ACHN (cell line): ENCODE measurements at regions not wholly inside any gene's neighbourhood (a gene's known extent, or its start where the extent isn't known, plus 50 kb on each side); places are given as distances from the start of the nearest gene placed in this dataset.
"Not testable (repeated sequence)": the region's sequence is repeated elsewhere in the genome, so short reads cannot be mapped to it uniquely, and the experiment has no call there.

Experiments
- DNase-seq: peaks from one replicate; pipeline ENCODE4 v3.0.0-alpha.2; 2015
- in situ Hi-C: cut with HindIII; loops from 2 replicates; pipeline ENCODE4 v1.10.0; 2017; ENCODE audit warnings: low sequenced_read_pairs, low pct_ligation_motif_present, low pct_unique_long_range_greater_than_20kb

DNA sequence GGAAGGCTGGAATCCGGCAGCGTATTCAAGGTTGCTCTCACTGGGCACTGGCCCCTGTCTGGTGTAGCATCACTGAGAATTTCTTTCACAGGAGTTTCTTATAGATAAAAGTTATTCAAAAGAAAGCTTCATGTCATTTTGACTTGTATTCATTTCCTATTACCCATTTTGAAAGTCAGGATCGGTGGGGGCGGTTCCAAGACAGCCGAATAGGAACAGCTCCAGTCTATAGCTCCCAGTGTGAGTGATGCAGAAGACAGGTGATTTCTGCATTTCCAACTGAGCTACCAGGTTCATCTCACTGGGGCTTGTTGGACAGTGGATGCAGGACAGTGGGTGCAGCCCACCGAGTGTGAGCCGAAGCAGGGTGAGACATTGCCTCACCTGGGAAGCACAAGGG is 51.5 kb upstream of the CDC42EP3 start:
- DNase-seq, in situ Hi-C loops: not testable (repeated sequence)

DNA sequence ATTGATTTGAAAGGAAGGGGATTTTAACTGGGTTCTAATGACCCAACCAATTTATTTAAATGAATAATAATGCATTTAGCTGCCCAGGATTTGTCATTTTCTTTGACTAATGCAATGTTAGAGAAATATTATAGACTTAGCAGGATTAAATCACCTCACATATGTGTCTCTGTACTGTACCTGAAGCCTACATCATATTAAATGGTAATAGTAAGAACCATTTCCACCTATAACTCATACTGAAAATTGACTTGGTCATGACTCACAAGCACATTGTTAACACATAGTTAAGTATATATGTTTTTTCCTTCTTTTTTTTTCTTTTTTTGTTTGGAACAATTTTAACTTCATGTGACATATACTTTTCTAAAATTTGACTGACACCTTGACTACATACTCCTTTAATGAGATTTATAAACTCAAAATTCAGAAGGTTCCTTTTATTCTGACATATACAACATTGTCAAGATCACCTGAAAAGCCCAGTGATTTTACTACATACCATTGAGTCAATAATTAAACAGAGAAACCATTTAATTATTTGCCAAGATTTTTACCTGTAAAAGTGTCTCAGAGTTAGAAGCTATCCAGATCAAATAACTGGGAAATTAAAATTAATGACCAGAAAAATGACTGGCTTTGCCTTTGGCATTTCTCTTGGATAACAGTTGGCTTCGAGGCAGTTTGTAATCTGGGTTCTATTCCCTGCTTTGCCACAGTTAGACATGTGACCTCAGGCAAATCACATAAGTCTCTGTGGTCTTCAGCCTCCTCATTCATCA is 58.8 kb upstream of the CDC42EP3 start:
- DNase-seq = no peak
- in situ Hi-C loops = no loop called here

DNA sequence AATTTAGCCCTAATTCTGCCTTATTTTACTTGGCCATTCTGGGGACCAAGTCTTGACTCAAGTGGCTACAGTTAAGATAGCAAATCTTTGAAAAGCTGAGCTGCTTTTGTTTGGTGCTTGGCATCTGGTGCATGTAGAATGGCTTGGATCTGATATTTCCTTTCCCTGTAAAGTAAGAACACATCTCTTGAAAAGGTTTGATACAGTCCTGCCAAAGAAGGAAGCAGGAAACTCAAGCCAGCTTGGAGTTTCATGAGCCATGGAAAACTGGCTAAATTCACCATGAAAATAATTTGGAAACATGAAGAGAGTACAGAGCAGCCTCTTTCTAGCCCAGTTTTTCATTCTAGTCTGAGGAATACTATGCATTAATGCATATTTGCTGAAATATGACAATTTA is 61.0 kb upstream of the CDC42EP3 start:
- DNase-seq, in situ Hi-C loops: not testable (repeated sequence)

DNA sequence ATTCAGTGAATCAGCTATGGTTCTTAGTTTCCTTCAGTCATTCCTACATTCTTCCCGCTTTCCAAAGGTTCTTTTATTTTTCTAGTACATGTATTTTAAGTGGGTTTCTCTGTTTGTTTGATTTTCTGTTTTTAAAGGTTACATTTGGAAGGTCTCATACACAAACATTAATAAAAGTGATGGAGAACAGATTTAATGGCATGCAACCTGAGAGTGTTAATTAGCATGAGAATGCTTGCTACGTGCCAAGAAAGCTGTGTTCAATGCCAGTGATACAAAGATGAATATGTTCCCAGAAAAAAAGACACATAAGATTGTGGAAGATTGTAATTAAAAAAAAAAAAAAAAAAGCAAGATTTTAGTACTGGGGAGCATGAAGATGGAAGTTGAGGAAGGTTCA is 61.8 kb upstream of the CDC42EP3 start:
- no peak for DNase-seq
- in situ Hi-C loops = no loop called here

DNA sequence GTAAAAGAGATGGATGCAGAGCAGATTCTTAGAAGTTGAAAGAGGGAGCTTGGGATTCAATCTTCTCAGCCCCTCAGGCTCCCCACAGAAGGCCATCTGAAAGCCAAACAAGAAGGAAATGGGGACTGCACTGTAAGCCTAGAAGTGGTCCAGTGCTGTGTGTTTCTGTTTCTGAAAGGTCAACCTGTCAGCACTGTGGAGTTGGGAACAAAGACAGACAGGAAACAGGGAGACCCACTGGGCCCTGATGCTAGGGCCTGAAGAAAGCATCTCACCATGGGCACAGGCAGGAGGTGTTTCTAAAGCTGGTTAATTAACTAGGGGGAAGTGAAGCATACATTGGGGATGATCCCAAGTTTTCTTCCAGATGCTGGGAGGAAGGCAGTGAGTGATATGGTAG is 62.5 kb upstream of the CDC42EP3 start:
- in situ Hi-C loops, DNase-seq: not testable (repeated sequence)

DNA sequence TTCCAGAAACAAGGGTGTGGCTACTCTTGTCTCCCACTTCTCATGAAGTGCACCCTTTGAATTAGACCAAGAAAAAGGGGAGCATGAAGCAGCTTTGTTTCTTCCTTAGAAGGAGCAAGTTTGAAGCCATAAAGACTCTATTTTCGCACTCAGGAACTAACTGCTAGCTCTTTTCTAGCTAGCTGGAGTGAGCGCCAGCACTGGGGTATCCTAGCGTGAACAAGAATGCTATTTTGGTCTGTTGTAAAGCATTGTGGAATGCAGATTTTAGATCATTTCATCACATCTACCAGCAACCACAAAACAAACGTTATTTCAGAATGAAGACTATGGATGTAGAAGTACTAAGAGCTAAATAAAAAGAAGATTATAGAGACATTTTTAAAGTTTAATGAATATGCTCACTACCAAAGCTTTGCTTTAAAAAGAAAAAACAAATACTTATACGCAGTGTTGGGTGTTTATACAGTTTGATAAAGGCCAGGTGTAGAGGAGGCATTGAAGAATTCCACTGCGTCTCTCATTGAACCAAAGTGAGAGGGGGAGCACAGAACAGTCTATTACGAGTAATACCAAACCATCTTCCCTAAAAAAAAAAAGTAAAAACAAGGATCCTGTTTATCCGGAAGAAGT is 63.6 kb upstream of the CDC42EP3 start:
- DNase-seq = peak; percentile 22
- in situ Hi-C loops = not testable (repeated sequence)

DNA sequence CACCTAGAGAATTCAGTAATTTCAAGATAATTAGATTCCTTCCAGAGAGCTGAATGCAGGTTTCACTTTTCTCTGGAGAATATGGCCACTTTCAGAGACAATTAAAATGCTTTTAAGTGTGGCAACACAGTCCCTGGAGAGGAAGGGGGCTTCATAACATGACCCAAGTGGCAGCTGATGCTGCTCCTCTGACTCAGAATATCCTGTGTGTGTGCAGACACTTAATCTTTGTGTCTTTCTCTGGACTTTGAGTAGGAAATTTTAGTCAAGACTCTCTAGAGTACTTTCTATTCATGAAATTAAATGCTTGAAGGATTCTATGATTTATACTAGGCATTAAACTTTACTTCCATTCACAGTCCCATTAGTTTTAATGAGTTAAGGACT is 64.1 kb upstream of the CDC42EP3 start:
- DNase-seq, in situ Hi-C loops: not testable (repeated sequence)

DNA sequence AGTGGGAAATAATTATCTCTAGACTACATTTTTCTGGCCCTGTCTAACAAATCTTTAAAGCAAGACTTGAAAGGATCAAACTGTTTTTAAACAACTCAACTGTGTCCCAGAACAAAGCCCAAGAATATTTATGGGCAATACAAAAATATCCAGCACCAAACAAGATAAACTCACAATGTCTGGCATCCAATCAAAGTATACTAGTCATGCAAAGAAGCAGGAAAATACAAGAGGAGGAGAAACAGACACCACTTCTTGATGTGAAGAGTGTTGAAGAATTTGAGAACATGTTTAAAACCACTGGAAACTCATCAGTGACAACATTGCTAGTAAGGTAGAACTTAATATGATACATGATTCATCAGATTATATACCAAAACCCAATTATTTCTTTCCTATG is 66.1 kb upstream of the CDC42EP3 start:
- in situ Hi-C loops = no loop called here

DNA sequence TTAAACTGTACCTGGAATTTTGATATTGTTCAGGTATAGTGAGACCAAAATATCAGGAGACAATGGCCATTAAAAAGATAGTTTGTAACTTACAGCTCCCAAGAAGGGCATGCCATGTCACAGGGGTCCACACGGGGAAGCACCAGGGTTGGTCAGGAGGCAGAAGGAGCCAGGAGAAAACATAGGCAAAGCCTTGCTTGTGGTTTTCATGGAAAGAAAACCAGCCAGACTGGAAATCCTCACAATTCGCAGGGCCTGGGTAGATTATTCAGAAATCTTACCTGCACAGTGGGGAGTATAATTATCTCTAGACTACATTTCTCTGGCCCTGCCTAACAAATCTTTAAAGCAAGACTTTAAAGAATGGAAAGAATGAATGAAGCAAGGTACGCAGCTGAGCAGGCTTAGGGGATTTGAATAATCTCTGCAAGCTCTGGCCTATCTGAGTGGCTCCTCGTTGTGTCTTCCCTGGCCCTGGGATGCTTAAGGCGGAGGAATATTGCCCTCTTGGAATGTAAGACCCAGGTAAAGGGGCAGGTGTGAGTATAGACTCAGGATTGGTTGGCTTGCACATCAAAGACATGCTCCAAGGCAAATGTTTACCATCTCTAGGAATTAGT is 66.9 kb upstream of the CDC42EP3 start:
- DNase-seq = no peak
- in situ Hi-C loops = no loop called here

More for the DNA sequence above, 66.1 kb upstream of the CDC42EP3 start:
- DNase-seq = no peak

DNA sequence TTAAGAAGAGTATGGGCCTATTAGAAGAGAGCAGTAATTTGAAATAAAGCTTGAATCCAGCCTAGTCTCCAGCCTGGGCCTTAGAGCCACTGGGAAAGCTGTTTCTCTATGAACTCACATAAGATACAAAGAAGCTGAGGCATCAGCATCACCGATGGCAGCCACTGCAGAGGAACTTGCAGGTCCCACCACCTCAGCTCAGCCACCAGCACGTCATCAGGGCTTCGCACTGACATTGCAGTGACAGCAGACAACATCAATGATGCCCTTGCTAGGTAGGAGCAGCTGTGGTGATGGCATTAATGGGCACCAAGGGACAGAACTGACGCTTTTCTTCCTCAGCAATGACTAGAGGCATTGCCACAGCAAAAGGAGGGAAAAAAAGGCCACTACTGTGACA is 67.7 kb upstream of the CDC42EP3 start:
- DNase-seq = no peak
- in situ Hi-C loops = no loop called here

DNA sequence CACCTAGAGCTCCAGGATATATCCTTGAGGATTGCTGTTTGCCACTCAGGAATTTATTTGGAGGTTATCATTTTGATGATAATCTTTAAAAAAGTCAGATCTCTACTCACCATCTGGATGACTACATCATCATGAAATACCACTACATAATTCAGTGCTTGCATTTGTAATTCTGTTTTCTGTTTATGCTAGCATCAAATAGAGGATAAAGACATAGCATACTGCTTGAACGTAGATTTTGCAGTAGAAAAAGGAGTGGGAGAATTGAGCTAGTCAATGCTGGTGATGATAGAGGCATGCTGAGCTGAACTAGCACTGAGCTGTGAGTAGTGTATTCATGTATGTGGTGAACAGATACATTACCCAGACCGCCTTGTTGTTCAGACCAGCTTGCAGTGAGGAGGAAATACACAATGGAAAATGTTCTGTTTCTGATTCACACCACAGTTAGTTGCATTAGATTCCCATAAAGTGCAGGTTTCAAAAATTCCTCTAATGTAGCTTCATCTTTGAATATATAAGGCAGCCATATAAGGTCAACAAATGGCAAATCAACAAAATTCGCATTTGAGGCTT is 68.8 kb upstream of the CDC42EP3 start:
- no peak for DNase-seq
- in situ Hi-C loops = no loop called here

DNA sequence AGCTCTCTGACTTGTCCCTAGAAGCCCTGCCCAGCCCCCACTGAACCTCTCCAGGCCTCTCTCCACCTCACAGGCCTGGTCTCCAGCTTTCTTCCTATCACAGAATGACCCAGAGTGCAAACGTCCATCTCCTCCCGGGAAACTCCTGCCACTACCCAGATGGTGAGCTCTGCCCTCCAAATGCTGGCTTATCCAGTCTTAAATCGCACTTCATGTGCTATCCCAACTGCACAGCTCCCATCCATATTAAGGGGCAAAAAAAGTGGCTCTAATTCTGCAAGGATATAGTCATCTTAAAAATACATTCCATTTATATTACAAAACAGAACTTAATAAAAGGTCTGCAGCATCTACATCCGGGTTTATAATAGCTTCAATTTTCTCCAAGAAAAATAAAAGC is 70.8 kb upstream of the CDC42EP3 start:
- DNase-seq = no peak
- in situ Hi-C loops = no loop called here

DNA sequence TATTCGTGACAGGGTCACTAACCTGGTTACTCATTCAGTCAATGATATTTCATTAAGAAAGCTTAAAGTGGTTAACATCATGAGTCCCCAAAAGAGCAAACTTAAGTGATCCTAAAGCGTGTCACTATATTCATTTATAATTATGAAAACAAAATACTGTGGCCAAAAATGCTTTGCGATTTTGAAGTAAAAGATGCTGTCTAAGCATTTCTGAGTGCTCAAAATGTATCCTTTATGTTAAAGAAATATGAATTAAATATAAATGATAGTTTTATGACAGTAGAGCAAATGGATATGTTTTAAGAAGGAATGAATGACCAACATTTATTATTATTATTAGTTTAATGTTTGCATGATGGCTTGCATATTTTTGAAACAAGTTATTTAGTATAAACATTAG is 72.6 kb upstream of the CDC42EP3 start:
- in situ Hi-C loops = no loop called here
- no peak for DNase-seq

DNA sequence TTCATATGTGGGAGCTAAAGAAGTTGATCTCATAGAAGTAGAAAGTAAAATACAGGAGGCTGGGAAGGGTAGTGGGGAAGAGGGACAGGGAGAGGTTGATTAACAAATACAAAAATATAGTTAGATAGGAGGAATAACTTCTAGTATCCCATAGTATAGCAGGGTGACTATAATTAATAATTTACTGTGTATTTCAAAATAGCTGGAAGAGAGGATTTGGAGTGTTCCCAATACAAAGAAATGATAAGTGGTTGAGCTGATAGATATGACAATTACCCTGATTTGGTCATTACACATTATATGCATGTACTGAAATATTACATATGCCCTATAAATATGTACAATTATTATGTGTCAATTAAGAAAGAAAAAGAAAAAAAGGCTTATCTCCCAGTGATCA is 73.5 kb upstream of the CDC42EP3 start:
- DNase-seq, in situ Hi-C loops: not testable (repeated sequence)

DNA sequence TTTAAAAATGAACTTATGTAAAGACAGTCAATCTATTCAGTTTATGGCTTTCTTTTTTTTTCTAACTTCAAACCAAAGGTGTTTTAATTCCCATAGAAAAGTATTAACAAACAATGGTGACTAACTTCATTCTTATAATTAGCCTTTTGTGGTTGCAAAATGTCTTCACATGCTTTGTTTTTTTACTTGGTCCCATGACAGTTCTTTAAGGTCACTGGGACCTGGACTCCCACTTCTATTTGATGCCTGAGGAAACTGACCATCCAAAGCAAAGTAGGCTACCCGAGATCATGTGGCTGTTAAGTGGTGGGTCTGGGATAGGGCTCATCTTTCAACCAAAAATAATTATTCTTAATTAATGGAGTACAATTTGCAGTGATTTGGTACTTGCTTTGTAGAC is 74.6 kb upstream of the CDC42EP3 start:
- DNase-seq, in situ Hi-C loops: not testable (repeated sequence)

DNA sequence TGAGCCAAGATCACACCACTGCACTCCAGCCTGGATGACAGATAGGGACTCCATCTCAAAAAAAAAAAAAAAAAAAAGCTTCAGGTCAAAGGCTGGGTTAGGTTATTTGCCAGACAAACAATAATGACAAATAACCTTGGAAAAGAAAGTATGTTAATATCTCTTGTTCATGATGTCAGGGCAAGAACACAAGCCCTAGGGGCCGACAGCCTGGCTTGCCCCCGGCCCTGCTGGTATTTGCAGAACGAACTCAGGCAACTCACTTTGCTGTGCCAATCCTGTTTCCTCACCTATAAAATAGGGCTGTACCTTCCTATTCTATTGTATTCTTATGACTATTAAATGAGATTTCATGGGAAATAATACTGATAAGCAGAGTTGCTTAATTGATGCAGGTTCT is 75.4 kb upstream of the CDC42EP3 start:
- DNase-seq = no peak
- in situ Hi-C loops = no loop called here

DNA sequence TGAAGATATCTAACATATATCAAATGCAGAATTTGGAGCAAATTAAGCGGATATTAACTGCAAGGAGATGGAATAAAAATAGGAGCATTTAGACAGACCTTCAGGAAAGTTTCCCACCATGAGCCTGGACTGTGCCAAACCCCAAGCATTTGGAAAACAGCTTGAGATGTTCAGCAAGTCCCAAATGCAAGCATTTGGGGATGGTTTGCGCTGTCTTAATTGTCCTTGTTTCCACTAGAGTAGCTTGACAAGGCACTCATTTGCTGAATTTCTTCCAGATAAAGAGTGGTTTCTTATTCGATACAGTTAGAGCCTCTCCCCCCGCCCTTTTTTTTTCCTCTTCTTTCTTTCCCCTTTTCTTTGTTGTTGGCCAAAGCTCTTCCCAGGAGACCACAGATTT is 77.1 kb upstream of the CDC42EP3 start:
- in situ Hi-C loops = no loop called here
- no peak for DNase-seq

DNA sequence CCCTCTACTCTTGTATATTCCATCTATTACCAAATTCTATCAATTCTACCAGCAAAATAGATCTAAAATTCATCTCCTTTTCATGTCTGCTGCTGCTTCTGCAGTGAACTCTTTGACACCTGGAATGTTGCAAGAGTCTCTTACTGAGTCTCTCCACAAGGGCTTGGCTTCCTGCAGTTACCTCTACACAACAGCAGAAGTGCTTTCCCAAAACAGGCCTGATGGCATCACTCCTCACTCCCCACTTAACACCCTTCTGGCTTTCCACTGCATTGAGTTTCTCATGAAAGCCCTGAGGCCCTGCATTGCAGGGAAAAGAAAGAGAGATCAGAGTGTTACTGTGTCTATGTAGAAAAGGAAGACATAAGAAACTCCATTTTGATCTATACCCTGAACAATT is 78.8 kb upstream of the CDC42EP3 start:
- DNase-seq, in situ Hi-C loops: not testable (repeated sequence)

DNA sequence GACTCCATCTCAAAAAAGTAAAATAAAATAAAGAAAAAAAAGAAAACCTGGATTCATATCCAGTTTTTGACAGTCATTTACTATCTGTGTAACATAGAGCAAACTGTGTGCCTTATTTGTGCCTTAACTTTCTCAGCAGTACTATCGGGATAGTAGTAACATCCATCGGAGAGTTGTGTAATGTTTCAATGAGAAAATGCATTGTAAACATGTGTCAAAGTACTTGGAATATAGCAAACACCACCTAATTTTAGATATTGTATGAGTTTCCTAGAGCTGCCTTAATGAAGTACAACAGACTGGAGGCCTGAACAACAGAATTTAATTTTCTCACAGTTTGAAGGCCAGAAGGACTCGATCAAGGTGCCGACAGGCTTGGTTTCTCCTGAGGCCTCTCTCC is 81.3 kb upstream of the CDC42EP3 start:
- in situ Hi-C loops = no loop called here

More for the DNA sequence above, 81.3 kb upstream of the CDC42EP3 start:
- no peak for DNase-seq
